ENCODE measurements at regions not wholly inside any gene's neighbourhood (a gene's known extent, or its start where the extent isn't known, plus 50 kb on each side); places are given as distances from the start of the nearest gene placed in this dataset.
"Not testable (repeated sequence)": the region's sequence is repeated elsewhere in the genome, so short reads cannot be mapped to it uniquely, and the experiment has no call there.

DNA sequence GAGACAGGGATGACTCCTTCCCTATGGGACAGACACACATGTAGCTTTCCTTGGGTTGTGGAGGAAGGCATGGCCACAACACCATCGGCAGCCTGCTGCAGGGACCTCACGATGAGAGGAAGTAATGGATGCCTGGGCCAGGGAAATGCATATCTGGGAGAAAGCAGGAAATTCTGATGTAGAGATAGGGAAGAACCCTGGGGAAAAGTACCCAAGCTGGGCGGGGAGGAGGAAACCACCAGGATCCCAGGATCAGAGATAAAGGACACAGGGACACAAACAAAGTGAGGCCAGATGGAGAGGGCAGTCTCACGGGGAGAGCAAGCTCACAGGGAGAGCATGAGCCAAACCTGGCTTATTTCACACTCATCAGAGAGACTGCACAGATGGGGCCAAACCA lies 294.7 kb upstream of the TEKT4 start:
- DNase-seq: not testable (repeated sequence)

DNA sequence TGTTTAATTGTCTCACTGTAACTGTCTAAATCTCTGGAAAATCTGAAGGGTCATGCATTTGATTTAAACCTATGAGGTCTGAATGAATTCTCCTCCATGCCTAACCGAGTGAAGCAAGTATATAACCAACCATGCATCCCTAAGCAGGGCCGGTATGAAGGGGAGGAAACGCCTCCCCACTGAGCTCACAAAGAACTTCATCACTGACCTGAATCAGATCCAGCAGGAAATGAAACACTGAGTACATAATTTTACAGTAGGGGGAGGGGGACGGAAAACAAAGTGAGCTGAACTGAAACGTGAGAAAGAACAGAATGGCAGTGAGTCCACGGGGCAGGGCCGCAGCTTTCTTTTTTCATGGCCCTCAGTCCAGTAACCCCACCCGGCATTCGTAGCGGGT lies 294.1 kb upstream of the TEKT4 start:
- not testable (repeated sequence) for DNase-seq

DNA sequence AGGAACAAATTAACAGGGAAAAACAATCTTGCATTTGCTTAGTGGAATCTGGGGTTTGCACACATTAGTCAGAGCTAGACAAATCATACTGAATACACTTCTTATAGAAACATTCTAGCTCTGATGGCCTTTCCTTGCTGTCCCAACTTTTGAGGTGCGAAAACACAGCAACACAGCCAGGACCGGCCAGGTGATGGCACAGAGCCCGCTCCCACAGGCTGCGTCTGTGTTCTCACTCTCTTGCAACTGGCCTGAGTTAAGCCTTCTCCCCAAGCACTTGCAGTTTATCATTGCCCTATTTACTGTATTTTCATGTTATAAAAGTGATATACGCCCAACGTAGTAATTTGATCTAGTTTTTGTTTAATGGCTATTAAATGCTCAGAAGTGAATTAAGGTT lies 292.0 kb upstream of the TEKT4 start:
- DNase-seq: not testable (repeated sequence)

DNA sequence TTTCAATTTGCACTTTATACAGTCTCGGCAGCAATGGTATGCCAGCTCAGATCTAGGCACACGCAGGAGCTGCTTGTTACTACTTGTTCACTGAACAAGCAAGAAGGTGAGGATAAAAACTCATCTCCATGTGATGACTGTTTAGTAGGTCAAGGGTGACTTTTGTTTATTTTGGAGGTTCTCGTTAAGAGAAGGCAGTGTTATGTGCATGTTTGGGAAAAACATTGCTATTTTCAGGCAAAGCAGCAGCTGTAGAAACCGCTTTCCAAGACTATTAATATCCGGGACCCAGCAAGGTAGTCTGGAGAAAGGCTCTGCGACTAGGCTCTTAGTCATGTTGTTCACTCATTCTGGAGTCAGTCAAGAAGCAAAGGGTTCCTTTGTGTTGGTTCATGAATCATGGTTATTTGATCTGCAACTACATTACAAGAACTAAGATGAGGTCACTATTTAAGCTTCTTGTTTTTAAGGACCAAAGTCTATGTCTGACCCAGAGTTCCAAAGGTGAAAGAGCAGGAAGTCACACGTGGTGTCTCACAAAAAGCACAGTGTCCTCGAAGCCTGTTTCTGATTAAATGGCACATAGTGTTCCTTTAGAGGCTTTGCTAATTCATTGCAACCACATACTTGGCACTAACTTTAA lies 288.0 kb upstream of the TEKT4 start:
- DNase-seq: not testable (repeated sequence)

DNA sequence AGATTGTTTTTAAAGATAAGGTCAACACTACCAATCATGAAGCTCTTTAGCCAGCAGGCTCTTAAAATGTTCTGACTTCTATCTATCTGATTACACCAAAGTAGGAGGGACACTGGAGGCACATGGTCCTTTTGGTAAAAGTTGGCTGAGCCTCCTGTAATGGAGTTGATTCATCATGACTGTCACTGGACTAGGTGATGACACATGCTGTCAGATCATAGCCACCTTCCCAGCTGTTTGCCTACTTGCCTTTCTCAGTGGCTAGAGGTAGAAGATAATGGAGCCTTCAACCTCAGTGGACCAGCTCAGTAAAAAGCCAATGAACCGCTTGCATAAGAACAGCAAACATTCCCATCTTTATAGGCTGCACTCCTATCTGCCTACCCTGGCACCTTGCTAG lies 286.7 kb upstream of the TEKT4 start:
- not testable (repeated sequence) for DNase-seq

DNA sequence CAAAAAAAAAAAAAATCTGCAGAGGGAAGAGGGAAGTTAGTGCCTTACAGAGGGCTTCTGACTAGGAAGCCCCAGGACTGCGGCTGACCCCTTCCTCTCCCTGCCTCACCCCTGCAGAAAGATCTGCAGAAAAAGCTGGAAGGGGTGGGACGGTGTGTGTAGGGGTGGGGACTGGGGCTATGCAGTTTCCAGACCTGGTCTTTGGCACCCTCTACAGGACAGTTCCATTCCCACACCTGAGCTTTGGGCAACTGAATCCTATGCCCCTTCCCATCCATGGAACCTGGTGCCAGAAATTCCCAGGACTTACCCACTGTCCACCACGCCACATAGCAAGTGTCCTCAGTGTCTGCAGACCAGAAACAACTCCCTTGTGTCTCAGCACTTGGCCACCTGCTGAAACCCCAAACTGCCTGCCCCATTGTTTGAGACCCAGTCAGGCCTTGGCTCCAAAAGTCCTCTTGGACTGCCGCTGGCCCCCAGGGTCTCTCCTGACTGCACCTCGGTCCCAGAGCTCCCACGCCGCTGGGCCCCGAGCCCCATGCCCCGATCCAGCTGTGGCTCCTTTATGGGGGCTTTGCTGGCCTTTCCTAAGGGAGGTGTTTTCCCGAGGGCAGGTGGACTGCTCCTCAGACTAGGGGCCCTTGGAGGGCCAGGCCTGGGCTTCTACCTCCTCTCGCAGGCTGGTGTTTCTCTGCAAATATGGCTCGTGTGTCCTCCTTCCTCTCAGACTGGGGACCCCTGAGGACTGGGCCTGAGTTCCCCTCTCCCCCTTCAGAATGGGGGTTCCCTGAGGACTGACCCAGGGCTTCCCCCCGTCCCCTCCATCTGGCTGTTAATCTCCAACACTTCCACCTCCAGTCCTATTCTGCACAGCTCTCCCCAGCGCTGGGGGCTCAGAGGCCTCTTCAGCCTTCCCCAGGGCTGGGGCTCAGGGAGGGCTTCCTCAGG lies 284.9 kb upstream of the TEKT4 start:
- not testable (repeated sequence) for DNase-seq

DNA sequence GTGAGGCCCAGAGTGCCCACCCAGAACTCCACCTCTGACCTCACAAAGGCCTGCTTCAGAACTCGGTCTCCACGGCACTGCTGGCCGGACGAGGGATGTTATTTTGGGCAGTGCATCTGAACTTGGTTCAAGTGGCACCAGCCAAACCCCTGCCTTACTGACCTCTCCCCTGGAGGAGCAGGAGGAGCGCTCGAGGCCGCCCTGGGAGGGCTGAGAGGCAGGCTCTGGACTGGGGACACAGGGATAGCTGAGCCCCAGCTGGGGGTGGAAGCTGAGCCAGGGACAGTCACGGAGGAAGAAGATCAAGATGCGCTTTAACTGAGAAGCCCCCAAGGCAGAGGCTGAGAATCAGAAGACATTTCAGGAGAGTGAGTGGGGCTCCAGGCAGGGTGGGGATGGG lies 284.2 kb upstream of the TEKT4 start:
- DNase-seq: not testable (repeated sequence)

DNA sequence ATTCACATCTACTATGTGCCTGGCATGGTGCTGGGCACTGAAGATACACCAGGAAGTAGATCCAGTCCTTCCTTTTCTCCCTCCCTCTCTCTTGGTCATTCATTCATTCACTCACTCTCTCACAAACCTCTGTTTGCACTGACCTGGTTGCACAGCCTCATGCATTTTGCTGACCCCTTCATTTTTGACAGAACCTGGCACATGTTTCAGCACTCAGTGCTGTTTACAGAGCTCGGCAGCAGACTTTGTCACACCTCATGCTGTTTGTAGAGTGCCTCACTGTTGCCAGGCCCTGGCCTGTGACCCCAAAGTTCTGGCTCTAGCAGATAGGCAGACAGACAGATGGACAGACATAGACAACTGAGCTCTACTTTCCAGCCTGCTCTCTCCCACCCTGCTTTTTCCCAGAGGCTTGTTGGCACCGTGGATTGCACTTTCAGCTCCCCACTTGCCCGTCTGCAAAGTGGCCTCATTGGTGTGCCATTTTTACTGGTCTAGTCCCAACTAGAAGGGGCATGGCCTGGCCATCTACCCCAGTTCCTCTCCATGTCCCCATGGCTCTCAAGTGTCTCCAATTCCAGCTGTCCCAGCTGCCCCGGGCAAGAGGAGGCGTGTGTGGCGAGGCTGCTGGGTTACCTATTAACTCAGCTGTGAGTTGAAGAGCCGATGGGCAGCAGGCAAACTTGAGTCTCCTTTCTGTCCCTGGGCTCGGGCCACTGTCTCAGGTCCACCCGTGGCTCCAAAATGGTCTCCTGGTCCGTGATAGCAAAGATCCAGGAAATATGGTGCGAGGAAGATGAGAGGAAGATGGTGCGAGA lies 277.0 kb upstream of the TEKT4 start:
- not testable (repeated sequence) for DNase-seq

DNA sequence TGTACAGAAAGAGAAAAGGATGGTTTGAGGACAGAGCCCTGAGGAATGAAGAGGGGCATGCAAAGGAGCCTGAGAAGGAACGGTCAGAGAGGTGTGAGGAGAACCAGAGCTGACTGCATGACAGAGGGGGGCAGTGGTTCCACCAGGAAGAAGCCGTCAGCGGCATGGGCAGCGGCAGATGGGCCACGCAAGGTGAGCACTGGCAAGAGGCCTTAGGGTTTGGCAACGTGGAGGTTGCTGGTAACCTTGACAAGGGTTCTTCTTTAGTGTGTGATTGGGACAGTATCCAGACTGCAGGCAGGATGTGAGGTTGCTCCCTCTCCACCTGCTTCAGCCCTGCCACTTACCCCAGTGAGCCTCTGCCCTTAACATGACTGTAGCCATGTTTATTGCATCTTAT lies 275.3 kb upstream of the TEKT4 start:
- DNase-seq: not testable (repeated sequence)

DNA sequence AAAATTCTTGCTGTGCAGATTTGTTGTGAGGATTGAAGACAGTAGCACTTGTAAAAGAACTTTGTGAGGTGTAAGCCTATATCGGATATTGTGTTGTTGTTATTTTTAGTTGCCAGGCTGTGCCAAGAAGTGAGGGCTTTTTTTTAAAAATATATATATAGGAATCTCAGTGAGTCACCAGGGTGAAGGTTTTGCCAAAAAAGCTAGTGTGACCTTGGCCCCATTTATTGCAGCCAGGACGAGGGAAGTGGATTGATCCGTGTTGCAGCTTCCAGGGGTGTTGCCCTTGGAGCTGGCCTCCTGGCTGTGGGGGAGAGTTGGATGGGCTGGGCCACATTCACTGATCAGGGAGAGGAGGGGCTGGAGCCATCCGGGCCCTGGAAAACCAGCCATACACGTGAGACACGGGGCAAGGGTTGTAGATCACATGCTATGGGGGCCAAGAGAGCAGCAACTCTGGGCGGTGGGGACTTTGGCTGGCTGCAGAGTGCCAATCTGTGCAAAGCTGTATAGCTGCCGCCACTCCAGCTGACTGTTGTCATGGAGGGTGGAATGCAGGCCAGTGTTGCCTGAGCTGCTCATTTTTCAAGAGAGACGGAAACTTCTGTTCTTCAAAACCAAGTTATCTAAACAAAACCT lies 273.0 kb upstream of the TEKT4 start:
- not testable (repeated sequence) for DNase-seq

DNA sequence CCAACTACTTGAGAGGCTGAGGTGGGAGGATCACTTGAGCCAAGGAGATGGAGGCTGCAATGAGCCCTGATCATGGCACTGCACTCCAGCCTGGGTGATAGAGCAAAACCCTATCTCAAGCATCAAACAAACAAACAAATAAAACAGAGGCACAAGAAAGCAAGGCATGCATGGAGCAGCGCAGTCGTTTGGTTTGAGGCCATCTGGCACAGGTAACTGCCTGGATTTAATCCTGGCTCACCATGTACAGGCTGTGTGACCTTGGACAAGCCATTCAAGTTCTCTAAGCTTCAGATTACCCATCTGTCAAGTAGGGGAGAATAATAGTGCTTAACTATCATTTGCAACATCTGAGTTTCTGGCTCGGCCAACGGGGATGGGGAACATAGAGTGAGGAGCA lies 270.3 kb upstream of the TEKT4 start:
- not testable (repeated sequence) for DNase-seq

DNA sequence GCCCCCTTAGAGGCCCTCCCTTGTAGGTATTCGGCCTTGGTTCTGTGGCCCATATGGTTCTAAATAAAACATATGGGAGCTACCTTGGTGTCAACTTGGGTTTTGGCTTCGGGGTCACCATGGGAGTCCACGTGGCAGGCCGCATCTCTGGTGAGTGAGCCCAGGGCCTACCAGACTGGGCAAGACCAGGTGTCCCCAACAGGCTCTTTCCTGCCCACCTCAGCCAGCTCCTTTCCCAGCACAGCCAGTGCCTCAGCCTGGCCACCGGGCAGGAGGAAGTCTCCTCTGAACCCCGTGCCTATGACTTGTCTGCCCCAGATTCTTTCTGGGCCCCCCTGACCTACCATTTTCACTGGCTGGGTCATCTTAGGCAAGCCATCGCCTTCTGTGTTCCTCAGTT lies 268.8 kb upstream of the TEKT4 start:
- DNase-seq: no peak

DNA sequence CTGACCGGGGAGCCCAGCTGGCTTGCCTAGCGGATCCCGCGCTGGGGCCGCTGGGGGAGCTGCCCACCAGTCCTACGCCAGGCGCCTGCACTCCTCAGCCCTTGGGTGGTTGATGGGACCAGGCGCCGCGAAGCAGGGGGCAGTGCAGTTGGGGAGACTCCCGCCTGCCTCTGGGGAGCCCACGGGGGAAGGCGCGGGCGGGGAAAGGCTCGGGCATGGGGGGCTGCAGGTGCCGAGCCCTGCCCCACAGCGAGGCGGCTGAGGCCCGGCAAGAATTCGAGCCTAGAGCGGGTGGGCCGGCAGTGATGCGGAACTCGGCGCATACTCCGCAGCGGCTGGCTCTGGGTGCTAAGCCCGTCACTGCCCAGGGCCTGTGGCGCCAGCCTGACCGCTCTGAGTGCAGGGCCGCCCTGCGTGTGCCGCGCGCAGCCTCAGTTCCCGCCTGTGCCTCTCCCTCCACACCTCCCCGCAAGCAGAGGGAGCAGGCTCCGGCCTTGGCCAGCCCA lies 249.1 kb upstream of the TEKT4 start:
- DNase-seq: no peak

DNA sequence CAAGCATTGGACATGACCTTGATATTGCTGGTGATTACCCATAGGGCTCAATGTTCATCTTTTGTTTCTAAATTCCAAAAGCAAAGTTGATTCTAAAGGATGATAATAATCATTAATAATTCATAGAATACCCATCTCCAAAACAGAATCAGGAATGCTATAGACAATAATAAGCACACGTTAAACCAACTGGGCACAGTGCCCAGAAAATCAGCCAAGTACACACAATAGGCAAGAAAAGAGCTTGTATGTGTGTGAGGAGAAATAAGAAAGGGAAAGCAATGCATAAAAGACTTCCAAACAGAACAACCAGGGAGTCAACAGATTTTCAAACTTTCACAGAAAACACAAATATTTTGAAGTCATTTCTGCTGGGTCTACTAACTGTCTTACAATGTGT lies 242.3 kb upstream of the TEKT4 start:
- not testable (repeated sequence) for DNase-seq

DNA sequence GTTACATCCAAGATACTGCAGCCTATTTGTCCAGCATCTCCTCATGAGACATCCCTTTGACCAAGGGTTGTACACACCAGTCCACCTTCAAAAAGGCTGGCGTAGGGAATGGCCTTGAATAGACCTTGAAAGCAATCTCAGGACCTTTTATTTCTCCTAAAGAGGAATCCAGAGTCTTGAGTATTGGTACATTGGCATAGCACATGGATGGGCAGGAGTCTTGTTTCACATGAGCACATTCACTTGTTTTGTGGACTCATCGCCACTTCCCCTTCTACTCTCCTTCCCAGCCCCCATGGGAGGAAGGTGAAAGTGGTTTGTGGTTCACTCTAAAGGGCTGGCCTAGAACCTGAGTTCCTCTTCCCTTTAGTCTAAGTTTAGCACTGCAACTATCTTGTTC lies 229.8 kb upstream of the TEKT4 start:
- DNase-seq: not testable (repeated sequence)

DNA sequence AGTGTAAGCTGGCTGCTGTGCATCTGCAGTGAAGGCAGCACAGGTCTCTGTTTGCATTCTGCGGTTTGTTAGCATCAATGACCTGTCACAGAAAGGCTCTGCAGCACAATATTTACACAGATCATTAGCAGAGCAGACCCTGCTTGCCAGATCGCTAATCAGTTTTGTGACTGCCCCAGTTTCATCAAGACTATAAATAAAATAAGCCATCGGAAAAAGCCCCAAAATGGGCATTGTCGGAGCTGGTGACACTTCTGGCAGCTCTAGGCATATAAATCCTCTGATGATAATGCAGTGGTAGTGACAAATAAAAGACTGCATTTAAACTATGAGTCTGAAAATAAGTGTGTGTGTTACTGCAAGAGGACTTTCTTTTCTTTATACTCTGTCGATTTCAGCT lies 219.1 kb upstream of the TEKT4 start:
- DNase-seq: not testable (repeated sequence)

DNA sequence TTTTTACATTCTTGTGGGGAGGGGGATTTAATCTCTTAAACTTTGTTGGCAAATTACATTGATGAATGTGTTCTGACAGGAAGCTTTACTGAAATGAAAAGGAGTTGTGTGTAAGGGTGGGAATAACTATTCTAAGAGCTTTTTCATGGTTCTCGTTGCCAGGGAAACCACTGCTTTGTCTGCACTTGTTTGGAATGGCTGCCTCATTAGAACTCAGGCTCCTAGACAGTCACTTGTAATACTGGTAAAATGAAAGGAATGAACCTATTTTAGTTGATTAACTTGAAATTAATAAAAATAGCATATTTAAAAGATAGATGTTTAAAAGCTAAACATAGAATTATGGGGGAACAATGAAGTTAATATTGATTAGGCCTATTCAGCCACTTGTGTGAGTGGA lies 201.4 kb upstream of the TEKT4 start:
- not testable (repeated sequence) for DNase-seq

DNA sequence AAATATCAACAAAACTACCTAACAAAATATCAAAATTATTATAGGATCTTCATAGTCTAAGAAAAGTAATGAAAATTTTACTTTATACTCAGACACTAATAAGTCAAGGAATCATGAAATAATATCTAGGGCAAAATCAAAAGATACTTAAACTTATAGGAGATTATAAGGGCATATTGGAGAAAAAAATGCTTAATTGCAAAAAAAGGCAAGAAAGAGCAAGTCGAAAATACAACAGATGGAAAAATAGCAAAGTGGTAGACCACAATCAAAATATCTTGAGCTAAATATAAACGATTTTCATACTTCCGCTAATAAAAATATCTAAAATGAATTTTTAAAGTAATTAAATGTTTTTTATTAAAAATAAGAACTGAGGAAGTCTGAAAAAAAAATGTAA lies 177.0 kb upstream of the TEKT4 start:
- DNase-seq: not testable (repeated sequence)

DNA sequence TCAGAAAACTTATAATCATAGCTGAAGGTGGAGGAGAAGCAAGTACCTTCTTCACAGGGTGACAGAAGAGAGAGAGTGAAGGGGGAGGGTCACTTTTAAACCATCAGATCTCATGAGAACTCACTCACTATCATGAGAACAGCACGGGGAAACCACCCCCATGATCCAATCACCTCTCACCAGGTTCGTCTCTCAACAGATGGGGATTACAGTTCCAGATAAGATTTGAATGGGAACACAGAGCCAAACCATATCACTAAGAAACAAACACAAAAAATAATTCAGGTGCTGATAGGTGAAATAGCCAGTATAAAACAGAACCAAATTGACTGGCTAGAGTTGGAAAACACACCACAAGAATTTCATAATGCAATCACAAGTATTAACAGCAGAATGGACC lies 162.2 kb upstream of the TEKT4 start:
- not testable (repeated sequence) for DNase-seq

DNA sequence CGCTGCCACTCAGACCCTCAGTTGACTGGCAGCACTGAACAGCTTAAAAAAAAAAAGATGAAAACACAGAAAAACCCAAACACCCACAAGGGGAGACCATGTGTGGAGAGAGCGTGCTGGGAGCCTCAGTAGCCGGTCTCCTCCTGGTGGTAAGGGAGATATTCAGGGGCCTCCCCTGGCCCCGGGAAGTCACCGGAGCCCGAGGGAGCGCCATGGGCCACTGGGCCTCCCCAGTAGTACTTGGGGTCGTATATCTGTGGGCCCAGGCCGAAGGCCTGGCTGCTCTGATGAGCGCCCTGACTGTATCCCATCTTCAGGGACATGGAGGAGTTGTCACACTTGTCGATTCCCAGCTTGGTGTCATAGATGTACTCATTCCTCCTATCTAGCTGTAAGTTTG lies 145.7 kb upstream of the TEKT4 start:
- DNase-seq: no peak

DNA sequence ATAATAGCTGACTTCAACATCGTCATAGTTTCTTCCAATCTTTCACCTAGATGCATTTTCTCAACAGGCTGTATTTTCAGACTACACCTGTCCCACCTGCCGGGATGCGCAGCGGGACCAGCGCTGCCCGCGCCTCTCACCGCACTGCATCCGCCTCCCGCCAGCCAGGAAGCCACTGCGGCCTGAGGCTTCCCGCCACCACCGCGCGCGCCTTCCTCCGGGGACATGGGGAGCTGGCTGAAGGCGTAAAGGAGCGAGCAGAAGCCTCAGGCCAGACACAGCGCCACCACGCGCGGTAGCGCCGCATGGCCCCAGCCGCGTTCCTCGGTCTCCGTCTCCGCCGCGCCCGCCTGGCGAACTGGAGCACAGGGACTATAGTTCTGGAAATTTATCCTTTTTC lies 135.7 kb upstream of the TEKT4 start:
- DNase-seq: not testable (repeated sequence)

DNA sequence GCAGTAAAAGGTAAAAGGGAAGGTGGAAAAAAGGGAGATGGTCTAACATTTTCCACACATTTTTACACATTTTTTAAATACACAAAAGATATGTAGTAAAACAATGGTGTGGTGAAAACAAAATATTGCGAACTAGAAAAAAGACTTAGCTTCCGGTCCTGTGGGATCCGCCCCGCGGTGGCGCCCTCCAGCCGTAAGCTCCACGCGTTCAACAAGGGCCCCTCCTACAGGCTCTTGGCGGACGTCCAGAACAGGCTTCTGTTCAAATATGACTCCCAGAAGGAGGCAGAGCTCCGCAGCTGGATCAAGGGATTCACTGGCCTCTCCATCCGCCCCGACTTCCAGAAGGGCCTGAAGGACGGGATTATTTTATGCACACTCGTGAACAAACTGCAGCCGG lies 134.1 kb upstream of the TEKT4 start:
- not testable (repeated sequence) for DNase-seq
